Neuronal stem cell (in vitro differentiated cells): ENCODE measurements at regions not wholly inside any gene's neighbourhood (a gene's known extent, or its start where the extent isn't known, plus 50 kb on each side); places are given as distances from the start of the nearest gene placed in this dataset.
"Not testable (repeated sequence)": the region's sequence is repeated elsewhere in the genome, so short reads cannot be mapped to it uniquely, and the experiment has no call there.

Experiments used
- DNase-seq: peaks from one replicate; pipeline ENCODE4 v3.0.0-alpha.2; 2013; ENCODE audit warnings: low spot score
- H2AFZ ChIP-seq: one replicate; pipeline ENCODE4 v1.6.1; 2013; ENCODE audit warnings: mild to moderate bottlenecking, low read length, inconsistent platforms
- H2AK5ac ChIP-seq: 2 replicates; pipeline ENCODE4 v1.6.1; 2013; ENCODE audit warnings: low read depth, mild to moderate bottlenecking, inconsistent platforms, low read length, moderate library complexity, mixed read lengths
- H2BK120ac ChIP-seq: 2 replicates; pipeline ENCODE4 v1.6.1; 2013; ENCODE audit warnings: low read depth, mild to moderate bottlenecking, inconsistent platforms, low read length, moderate library complexity, mixed read lengths
- H2BK12ac ChIP-seq: one replicate; pipeline ENCODE4 v1.6.1; 2013; ENCODE audit warnings: low read length, inconsistent platforms
- H2BK15ac ChIP-seq: 2 replicates; pipeline ENCODE4 v1.6.1; 2013; ENCODE audit warnings: mild to moderate bottlenecking, low read length, inconsistent platforms, mixed read lengths
- H2BK5ac ChIP-seq: one replicate; pipeline ENCODE4 v1.6.1; 2013; ENCODE audit warnings: inconsistent platforms, mild to moderate bottlenecking, low read length, moderate library complexity
- H3K14ac ChIP-seq: one replicate; pipeline ENCODE4 v1.6.1; 2013; ENCODE audit warnings: low read length, inconsistent platforms
- H3K18ac ChIP-seq: 2 replicates; pipeline ENCODE4 v1.6.1; 2013; ENCODE audit warnings: low read length, inconsistent platforms
- H3K23ac ChIP-seq: 2 replicates; pipeline ENCODE4 v1.6.1; 2013; ENCODE audit warnings: low read depth, mild to moderate bottlenecking, mixed read lengths, low read length, inconsistent platforms; ENCODE audit not compliant: poor library complexity
- H3K27ac ChIP-seq: replicated peaks from 3 replicates; pipeline ENCODE4 v1.5.1; 2013; ENCODE audit warnings: low read length, inconsistent platforms
- H3K27me3 ChIP-seq, 3 experiments: 2 replicates each; pipeline ENCODE4 v1.6.1; 2013; ENCODE audit warnings: low read length in 3 of 3, mild to moderate bottlenecking in 2 of 3, inconsistent platforms in 1 of 3, low read depth in 1 of 3, mixed read lengths in 1 of 3, moderate library complexity in 1 of 3; ENCODE audit not compliant: control insufficient read depth in 3 of 3, insufficient read depth in 3 of 3
- H3K36me3 ChIP-seq, 2 donors: replicated peaks in 1 of 2; 2 replicates each; pipeline ENCODE4 v1.6.1; 2013; ENCODE audit warnings: low read length in 2 of 2; ENCODE audit not compliant: control insufficient read depth in 2 of 2, insufficient read depth in 2 of 2
- H3K4ac ChIP-seq: 2 replicates; pipeline ENCODE4 v1.6.1; 2013; ENCODE audit warnings: inconsistent platforms, mild to moderate bottlenecking, low read length, moderate library complexity
- H3K4me1 ChIP-seq, 2 donors: 1 replicate in 1 of 2; 2 replicates in 1 of 2; pipeline ENCODE4 v1.6.1; 2013; ENCODE audit warnings: low read length in 2 of 2, low read depth in 1 of 2; ENCODE audit not compliant: control insufficient read depth in 2 of 2, insufficient read depth in 1 of 2
- H3K4me2 ChIP-seq: one replicate; pipeline ENCODE4 v1.6.1; 2013; ENCODE audit warnings: mild to moderate bottlenecking, low read length, inconsistent platforms; ENCODE audit not compliant: insufficient read depth, poor library complexity, severe bottlenecking
- H3K4me3 ChIP-seq, 2 donors: 2 replicates each; pipeline ENCODE4 v1.5.1; 2013; ENCODE audit warnings: low read length in 2 of 2, mild to moderate bottlenecking in 2 of 2, inconsistent platforms in 1 of 2, moderate library complexity in 1 of 2
- H3K79me1 ChIP-seq: one replicate; pipeline ENCODE4 v1.6.1; 2013; ENCODE audit warnings: low read depth, mild to moderate bottlenecking, inconsistent platforms, low read length, moderate library complexity
- H3K9ac ChIP-seq: one replicate; pipeline ENCODE4 v1.6.1; 2013; ENCODE audit warnings: mild to moderate bottlenecking, low read depth, low read length, inconsistent platforms; ENCODE audit not compliant: poor library complexity
- H3K9me3 ChIP-seq, 2 donors: replicated peaks in 1 of 2; 2 replicates each; pipeline versions ENCODE3 to v1.6.1; 2013; ENCODE audit warnings: low read length in 2 of 2, mild to moderate bottlenecking in 2 of 2, inconsistent platforms in 1 of 2, low read depth in 1 of 2, mixed read lengths in 1 of 2, moderate library complexity in 1 of 2; ENCODE audit not compliant: control insufficient read depth in 2 of 2, insufficient read depth in 1 of 2
- H4K8ac ChIP-seq: one replicate; pipeline ENCODE4 v1.6.1; 2013; ENCODE audit warnings: low read depth, mild to moderate bottlenecking, inconsistent platforms, low read length, moderate library complexity
- H4K91ac ChIP-seq: one replicate; pipeline ENCODE4 v1.6.1; 2013; ENCODE audit warnings: low read length, low read depth, mild to moderate bottlenecking, inconsistent platforms; ENCODE audit not compliant: poor library complexity
- WGBS, 2 donors: extraction: QIAGEN DNeasy Blood & Tissue Kit; methylation state at CpG; one replicate each; pipeline ENCODE4 v1.1.7; 2013; ENCODE audit warnings: missing lambda C conversion rate in 2 of 2, mixed read lengths in 1 of 2; ENCODE audit not compliant: insufficient read length in 2 of 2, insufficient replicate concordance in 1 of 2; ENCODE audit errors: extremely low coverage in 2 of 2; 5-methylcytosine and 5-hydroxymethylcytosine counted together

- Histone ChIP-seq H3K23ac (no peak overlapping the region), H2BK120ac (no peak overlapping the region), H4K91ac (no peak overlapping the region), H3K14ac (no peak overlapping the region), H3K4me2 (no peak overlapping the region), H3K9ac (no peak overlapping the region), H2BK15ac (no peak overlapping the region), H2BK5ac (peak overlapping the region; percentile 19), H3K27me3 (no peaks in the 10 kb centered on the region), H3K4ac (no peak overlapping the region), H2AK5ac (no peak overlapping the region), H3K4me1 (no peaks in the 10 kb centered on the region), H3K27ac (no peak overlapping the region), H2AFZ (no peak overlapping the region), H2BK12ac (no peak overlapping the region), H3K18ac (peak overlapping the region; percentile 3), H3K9me3 (peaks cover 0 to 3% of the 10 kb centered on the region in 2 donors), H3K79me1 (no peaks in the 10 kb centered on the region), H3K36me3 (no peaks in the 10 kb centered on the region), H3K4me3 (no peak overlapping the region), H4K8ac (no peak overlapping the region)
- no CpG with 5 or more reads among the region's 5 CpGs for WGBS, 2 donors
- DNase-seq = no peak
Observed at GRCh38 chr5:51159164-51159563, 224.1 kb upstream of the ISL1 start.

DNA sequence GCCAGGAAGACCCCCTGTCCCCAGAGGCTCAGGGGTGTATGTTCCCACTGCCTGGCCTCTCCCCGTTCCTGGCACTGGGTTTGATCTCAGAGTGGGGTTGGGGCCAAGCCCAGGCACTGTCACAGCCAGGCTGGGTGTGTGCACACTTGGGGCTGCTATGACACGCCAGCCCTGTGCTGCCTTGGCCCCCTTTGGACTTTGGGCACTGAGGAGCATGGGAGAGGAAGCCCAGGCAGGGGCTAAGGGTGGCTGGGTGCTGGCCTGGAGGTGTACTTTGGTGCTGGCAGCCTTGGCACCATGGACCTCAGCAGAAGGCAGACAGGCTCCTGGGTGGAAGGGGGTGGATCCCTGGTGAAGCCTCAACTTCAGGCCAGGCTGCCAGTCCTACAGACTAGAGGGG lies 223.6 kb upstream of the ISL1 start:
- Histone ChIP-seq H3K14ac (no peak overlapping the region), H3K36me3 (no peaks in the 10 kb centered on the region), H3K4me1 (no peaks in the 10 kb centered on the region), H3K27ac (no peak overlapping the region), H3K9me3 (peaks cover 0 to 3% of the 10 kb centered on the region in 2 donors), H3K23ac (peak overlapping the region; percentile 31), H2BK12ac (no peak overlapping the region), H2BK5ac (peak overlapping the region; percentile 19), H4K8ac (no peak overlapping the region), H4K91ac (no peak overlapping the region), H3K4me3 (no peak overlapping the region), H2BK120ac (no peak overlapping the region), H3K18ac (peak overlapping the region; percentile 13), H3K9ac (no peak overlapping the region), H2AK5ac (peak overlapping the region; percentile 74), H3K4me2 (no peak overlapping the region), H3K4ac (peak overlapping the region; percentile 76), H3K79me1 (no peaks in the 10 kb centered on the region), H3K27me3 (no peaks in the 10 kb centered on the region), H2AFZ (no peak overlapping the region), H2BK15ac (no peak overlapping the region)
- DNase-seq = no peak
- no CpG with 5 or more reads among the region's 2 CpGs for WGBS, 2 donors

DNA sequence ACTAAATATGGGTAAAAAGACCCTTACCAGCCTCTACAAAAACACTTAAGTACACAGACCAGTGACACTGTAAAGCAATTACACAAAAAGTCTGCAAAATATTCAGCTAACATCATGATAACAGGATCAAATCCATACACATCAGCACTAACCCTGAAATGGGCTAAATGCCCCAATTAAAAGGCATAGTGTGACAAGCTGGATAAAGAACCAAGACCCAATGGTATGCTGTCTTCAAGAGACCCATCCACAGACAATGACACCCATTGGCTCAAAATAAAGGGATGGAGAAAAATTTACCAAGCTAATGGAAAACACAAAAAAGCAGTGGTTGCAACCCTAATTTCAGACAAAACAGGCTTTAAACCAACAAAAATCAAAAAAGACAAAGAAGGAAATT lies 221.0 kb upstream of the ISL1 start:
- Histone ChIP-seq H3K4me3 (no peak overlapping the region), H3K9me3 (peaks cover 0 to 3% of the 10 kb centered on the region in 2 donors), H3K79me1 (no peaks in the 10 kb centered on the region), H3K4me2 (no peak overlapping the region), H2BK120ac (no peak overlapping the region), H3K14ac (no peak overlapping the region), H3K27me3 (no peaks in the 10 kb centered on the region), H3K27ac (no peak overlapping the region), H2BK12ac (no peak overlapping the region), H3K23ac (no peak overlapping the region), H2BK15ac (no peak overlapping the region), H2BK5ac (no peak overlapping the region), H2AK5ac (no peak overlapping the region), H3K9ac (no peak overlapping the region), H4K8ac (no peak overlapping the region), H4K91ac (no peak overlapping the region), H2AFZ (no peak overlapping the region), H3K4me1 (no peaks in the 10 kb centered on the region), H3K18ac (no peak overlapping the region), H3K36me3 (no peaks in the 10 kb centered on the region), H3K4ac (no peak overlapping the region)
- no peak for DNase-seq

DNA sequence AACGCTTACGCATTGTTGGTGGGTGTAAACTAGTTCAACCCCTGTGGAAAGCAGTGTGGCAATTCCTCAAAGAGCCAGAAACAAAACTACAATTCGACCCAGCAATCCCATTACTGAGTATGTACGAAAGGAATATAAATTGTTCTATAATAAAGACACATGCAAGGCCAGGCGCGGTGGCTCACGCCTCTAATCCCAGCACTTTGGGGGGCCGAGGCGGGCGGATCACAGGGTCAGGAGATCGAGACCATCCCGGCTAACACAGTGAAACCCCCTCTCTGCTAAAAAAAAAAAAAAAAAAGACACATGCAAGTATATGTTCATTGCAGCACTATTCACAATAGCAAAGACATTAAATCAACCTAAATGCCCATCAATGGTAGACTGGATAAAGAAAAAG lies 217.6 kb upstream of the ISL1 start:
- not testable (repeated sequence) for H2AK5ac ChIP-seq, DNase-seq, H3K9me3 ChIP-seq, H3K23ac ChIP-seq, H3K4me2 ChIP-seq, H3K79me1 ChIP-seq, H3K27ac ChIP-seq, H3K9ac ChIP-seq, H2BK12ac ChIP-seq, H3K36me3 ChIP-seq, H4K91ac ChIP-seq, H2BK5ac ChIP-seq, H3K18ac ChIP-seq, H2BK120ac ChIP-seq, H4K8ac ChIP-seq, H3K4ac ChIP-seq, H2AFZ ChIP-seq, H3K4me3 ChIP-seq, H3K14ac ChIP-seq, H3K4me1 ChIP-seq, H2BK15ac ChIP-seq, H3K27me3 ChIP-seq
- WGBS, 2 donors = no CpG with 5 or more reads among the region's 12 CpGs
